ENCODE measurements at regions not wholly inside any gene's neighbourhood (a gene's known extent, or its start where the extent isn't known, plus 50 kb on each side); places are given as distances from the start of the nearest gene placed in this dataset.

DNA sequence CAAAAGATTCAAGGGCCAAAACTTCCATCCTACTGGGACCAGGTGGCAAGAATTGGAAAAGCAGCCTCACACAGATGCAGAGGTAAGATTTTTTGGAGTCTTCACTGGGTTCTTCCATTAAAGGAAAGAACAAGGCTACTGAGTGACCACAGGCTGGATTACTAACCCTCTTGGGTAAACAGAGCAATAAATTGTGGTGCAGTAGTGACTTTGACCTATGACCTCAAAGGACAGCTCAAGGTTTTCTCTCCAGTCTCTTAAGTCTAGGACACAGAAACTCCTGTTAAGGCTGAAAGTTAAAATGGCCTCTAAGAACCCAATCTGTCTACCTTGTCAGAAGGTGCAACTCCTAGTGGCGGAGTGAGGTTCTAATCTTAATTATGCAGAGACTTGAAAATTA lies 464.9 kb downstream of the SMARCA1 start:
- TF ChIP-seq HDAC2 (IDR thresholded peaks at IDR 0.05) (no peak), POLR2A (IDR thresholded peaks at IDR 0.05; ENCODE audit: low read length) (no peak), RARB (CRISPR knock-in tag; IDR thresholded peaks at IDR 0.05) (no peak), SREBF2 (IDR thresholded peaks at IDR 0.05) (no peak), POLR2AphosphoS2 (conservative IDR thresholded peaks at IDR 0.05; ENCODE audit: low read length) (no peak), RFX5 (IDR thresholded peaks at IDR 0.05) (no peak), KDM1A (IDR thresholded peaks at IDR 0.05; ENCODE audit: low read depth) (no peak), CHD4 (IDR thresholded peaks at IDR 0.05; ENCODE audit: borderline replicate concordance) (no peak)
- TF ChIP-seq, protein P1, sequence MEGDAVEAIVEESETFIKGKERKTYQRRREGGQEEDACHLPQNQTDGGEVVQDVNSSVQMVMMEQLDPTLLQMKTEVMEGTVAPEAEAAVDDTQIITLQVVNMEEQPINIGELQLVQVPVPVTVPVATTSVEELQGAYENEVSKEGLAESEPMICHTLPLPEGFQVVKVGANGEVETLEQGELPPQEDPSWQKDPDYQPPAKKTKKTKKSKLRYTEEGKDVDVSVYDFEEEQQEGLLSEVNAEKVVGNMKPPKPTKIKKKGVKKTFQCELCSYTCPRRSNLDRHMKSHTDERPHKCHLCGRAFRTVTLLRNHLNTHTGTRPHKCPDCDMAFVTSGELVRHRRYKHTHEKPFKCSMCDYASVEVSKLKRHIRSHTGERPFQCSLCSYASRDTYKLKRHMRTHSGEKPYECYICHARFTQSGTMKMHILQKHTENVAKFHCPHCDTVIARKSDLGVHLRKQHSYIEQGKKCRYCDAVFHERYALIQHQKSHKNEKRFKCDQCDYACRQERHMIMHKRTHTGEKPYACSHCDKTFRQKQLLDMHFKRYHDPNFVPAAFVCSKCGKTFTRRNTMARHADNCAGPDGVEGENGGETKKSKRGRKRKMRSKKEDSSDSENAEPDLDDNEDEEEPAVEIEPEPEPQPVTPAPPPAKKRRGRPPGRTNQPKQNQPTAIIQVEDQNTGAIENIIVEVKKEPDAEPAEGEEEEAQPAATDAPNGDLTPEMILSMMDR (IDR thresholded peaks at IDR 0.05) = no peak

Data from A549 (cell line).